K562 (cell line): ENCODE measurements at regions not wholly inside any gene's neighbourhood (a gene's known extent, or its start where the extent isn't known, plus 50 kb on each side); places are given as distances from the start of the nearest gene placed in this dataset.
A peak's percentile ranks its signal among the peaks of the same experiment; 100 is the strongest.

Experiments used
- ATAC-seq: fragments of 200-7000 bp; cut with Tn5 transposase; 3 replicates; pipeline ENCODE4 v1.9.1; 2020; ENCODE audit warnings: moderate library complexity
- BruUV-seq: library from RNA; stranded (reverse); fragments of 400-500 nt; replicated peaks from 2 replicates; lab custom pipeline; 2021; lab: Mats Ljungman, UMichigan
- CTCF ChIA-PET: fragments of 300-600 bp; formaldehyde crosslinking; extraction: SDS; loops from one replicate; lab custom pipeline; 2021; ENCODE audit warnings: low intra/inter-chr PET ratio; lab: Yijun Ruan, JAX
- POLR2A ChIA-PET: fragments of 300-600, 350-650 bp; sonication (Branson Sonifier 250); formaldehyde crosslinking; extraction: SDS; loops from one replicate; lab custom pipeline; 2021; ENCODE audit warnings: antibody characterized with exemption, inconsistent platforms; lab: Yijun Ruan, JAX
- DNase-seq, 4 experiments: peaks; one replicate each; pipeline versions ENCODE4 v3.0.0 to v3.0.0-alpha.2; 2011 to 2018; ENCODE audit warnings: low spot score in 3 of 4, mixed read lengths in 3 of 4; ENCODE audit errors: extremely low read depth in 1 of 4
- FAIRE-seq: peaks from 2 replicates; lab custom pipeline; 2011; peaks lifted over from hg19 to GRCh38; lab: Jason Lieb, UNC
- H2AFZ ChIP-seq: 2 replicates; pipeline ENCODE4 v1.6.0; 2011; ENCODE audit warnings: low read depth, low read length, control low read depth, inconsistent platforms
- H3K27ac ChIP-seq: fragments of 200-600 bp; 3 replicates; pipeline ENCODE4 v1.8.0; 2011; ENCODE audit warnings: low read depth, mild to moderate bottlenecking, control low read depth, inconsistent platforms, low read length, moderate library complexity, mixed read lengths; ENCODE audit errors: extremely low read depth
- H3K27me3 ChIP-seq, 2 experiments: fragments of 300-600 bp in 1 of 2; 2 replicates in 1 of 2; 3 replicates in 1 of 2; pipeline versions ENCODE4 v1.6.0 to v1.8.0; 2011; ENCODE audit warnings: inconsistent platforms in 2 of 2, low read length in 2 of 2, mild to moderate bottlenecking in 1 of 2, mixed read lengths in 1 of 2, moderate library complexity in 1 of 2; ENCODE audit not compliant: control insufficient read depth in 2 of 2, insufficient read depth in 2 of 2
- H3K36me3 ChIP-seq: fragments of 300-600 bp; 3 replicates; pipeline ENCODE4 v1.8.0; 2011; ENCODE audit warnings: mild to moderate bottlenecking, low read length, inconsistent platforms; ENCODE audit not compliant: control insufficient read depth, insufficient read depth
- H3K4me1 ChIP-seq, 2 experiments: fragments of 200-600 bp in 1 of 2; replicated peaks in 1 of 2; 2 replicates in 1 of 2; 3 replicates in 1 of 2; pipeline versions ENCODE4 v1.5.1 to v1.8.0; 2011; ENCODE audit warnings: inconsistent platforms in 2 of 2, low read length in 2 of 2, mild to moderate bottlenecking in 1 of 2, mixed read lengths in 1 of 2, moderate library complexity in 1 of 2; ENCODE audit not compliant: control insufficient read depth in 2 of 2, insufficient read depth in 2 of 2
- H3K4me2 ChIP-seq: 2 replicates; pipeline ENCODE4 v1.6.1; 2011; ENCODE audit warnings: low read length, control low read depth, inconsistent platforms, mixed read lengths; ENCODE audit not compliant: insufficient read depth
- H3K4me3 ChIP-seq: fragments of 200-600 bp; sonication (generic), shearing (Covaris generic); 2 replicates; pipeline ENCODE4 v1.5.1; 2016; ENCODE audit warnings: control low read depth, inconsistent platforms
- H3K79me2 ChIP-seq: fragments of 200-600 bp; 3 replicates; pipeline ENCODE4 v1.8.0; 2011; ENCODE audit warnings: low read length, inconsistent platforms; ENCODE audit not compliant: control insufficient read depth, insufficient read depth
- H3K9ac ChIP-seq, 2 experiments: 2 replicates each; pipeline versions ENCODE4 v1.6.0 to v1.6.1; 2011; ENCODE audit warnings: low read depth in 2 of 2, low read length in 2 of 2, control low read depth in 1 of 2, inconsistent platforms in 1 of 2, mild to moderate bottlenecking in 1 of 2, mixed read lengths in 1 of 2; ENCODE audit not compliant: insufficient read depth in 1 of 2
- H3K9me1 ChIP-seq: one replicate; pipeline ENCODE4 v1.6.0; 2011; ENCODE audit warnings: inconsistent platforms, mild to moderate bottlenecking, low read length, moderate library complexity; ENCODE audit not compliant: control insufficient read depth, insufficient read depth
- H3K9me3 ChIP-seq: replicated peaks from 2 replicates; pipeline ENCODE4 v1.5.1; 2011; ENCODE audit warnings: low read depth, low read length, inconsistent platforms; ENCODE audit not compliant: control insufficient read depth, insufficient read depth
- H4K20me1 ChIP-seq: replicated peaks from 2 replicates; pipeline ENCODE4 v1.6.1; 2011; ENCODE audit warnings: low read length, inconsistent platforms, mixed read lengths; ENCODE audit not compliant: control insufficient read depth, insufficient read depth
- CTCF ChIP-seq, 3 experiments: IDR thresholded peaks in 2 of 3; conservative IDR thresholded peaks in 1 of 3; 2 replicates each; pipeline ENCODE4 v1.5.1; 2011 to 2012; ENCODE audit warnings: low read length in 3 of 3, mild to moderate bottlenecking in 3 of 3, control low read depth in 2 of 3, improper control_type of control experiment in 1 of 3, inconsistent platforms in 1 of 3, low read depth in 1 of 3, mixed read lengths in 1 of 3, moderate library complexity in 1 of 3; ENCODE audit not compliant: insufficient read depth in 2 of 3
- DEAF1 ChIP-seq: fragments of 450-650 bp; formaldehyde crosslinking; IDR thresholded peaks from 2 replicates; pipeline ENCODE4 v1.4.0; 2020; ENCODE audit warnings: mild to moderate bottlenecking, moderate library complexity
- RAD21 ChIP-seq, 2 experiments: fragments of 250-450 bp in 1 of 2; fragments of 450-650 bp in 1 of 2; sonication (Bioruptor Pico) in 1 of 2; formaldehyde crosslinking in 1 of 2; IDR thresholded peaks in 1 of 2; conservative IDR thresholded peaks in 1 of 2; 2 replicates each; pipeline versions ENCODE4 v1.4.0 to v1.8.0; 2020 to 2022; ENCODE audit warnings: mild to moderate bottlenecking in 2 of 2, moderate library complexity in 1 of 2
- ZNF398 ChIP-seq: fragments of 250-450 bp; sonication (Bioruptor Pico); IDR thresholded peaks from 2 replicates; pipeline ENCODE4 v1.8.0; 2021; ENCODE audit warnings: moderate library complexity, mild to moderate bottlenecking, inconsistent platforms
- ZNF696 ChIP-seq: fragments of 250-450 bp; sonication (Bioruptor Pico); conservative IDR thresholded peaks from 2 replicates; pipeline ENCODE4 v1.4.0; 2020; ENCODE audit warnings: mild to moderate bottlenecking, moderate library complexity
- WGBS: fragments of 100-300 bp; shearing (Covaris generic); methylation state at CpG from one replicate; pipeline ENCODE4 v1.1.6; 2016; ENCODE audit warnings: low coverage, mixed read lengths; ENCODE audit not compliant: insufficient coverage; ENCODE audit errors: missing lambda C conversion rate; 5-methylcytosine and 5-hydroxymethylcytosine counted together
- in situ Hi-C: fragments of 300-500 bp; cut with MboI; formaldehyde crosslinking; loops from 4 replicates; pipeline ENCODE4 v1.15.0; 2018; ENCODE audit warnings: inconsistent platforms, mixed read lengths
- intact Hi-C: fragments of 100-400 bp; cut with micrococcal nuclease; formaldehyde crosslinking; loops from 2 replicates; pipeline ENCODE4 v1.14.2; 2022

- Histone ChIP-seq H3K9ac (no peak overlapping the region), H3K79me2 (no peaks in the 10 kb centered on the region), H3K36me3 (no peaks in the 10 kb centered on the region), H3K9me1 (no peaks in the 10 kb centered on the region), H2AFZ (no peak overlapping the region), H3K4me3 (no peak overlapping the region), H3K4me2 (no peak overlapping the region), H3K9me3 (no peaks in the 10 kb centered on the region), H3K27ac (no peak overlapping the region), H4K20me1 (no peaks in the 10 kb centered on the region), H3K27me3 (no peaks in the 10 kb centered on the region), H3K4me1 (no peaks in the 10 kb centered on the region)
- ATAC-seq (no peak), FAIRE-seq (no peak), DNase-seq (peak in 3 of 4 experiments; percentile 2 to 39 (median 3))
- ChIA-PET POLR2A (no interaction called here), CTCF (no interaction called here)
- in situ Hi-C loops (no loop called here), intact Hi-C loops (no loop called here)
- TF ChIP-seq CTCF (IDR thresholded peaks at IDR 0.05 in 2 of 3, conservative IDR thresholded peaks at IDR 0.05 in 1 of 3; ENCODE audit: insufficient read depth in 2 of 3, low read depth in 1 of 3, low read length in 3 of 3) (peak in 1 of 3 experiments; percentile 32; a peak in 2 of 6 replicates), ZNF398 (CRISPR knock-in tag) (no peak), RAD21 (CRISPR knock-in tag; conservative IDR thresholded peaks at IDR 0.05 in 1 of 2, IDR thresholded peaks at IDR 0.05 in 1 of 2) (peak; percentile 53 to 68), ZNF696 (CRISPR knock-in tag) (no peak), DEAF1 (peak; percentile 29; the same call in 1 of the 2 replicates)
- 0% methylated on average over 1 of the region's 1 CpG for WGBS
- BruUV-seq, result no TSS peak
Measured at GRCh38 chr13:87274209-87274819, 396.9 kb upstream of the SLITRK5 start.
